ENCODE measurements at regions not wholly inside any gene's neighbourhood (a gene's known extent, or its start where the extent isn't known, plus 50 kb on each side); places are given as distances from the start of the nearest gene placed in this dataset.
A peak's percentile ranks its signal among the peaks of the same experiment; 100 is the strongest.

DNA sequence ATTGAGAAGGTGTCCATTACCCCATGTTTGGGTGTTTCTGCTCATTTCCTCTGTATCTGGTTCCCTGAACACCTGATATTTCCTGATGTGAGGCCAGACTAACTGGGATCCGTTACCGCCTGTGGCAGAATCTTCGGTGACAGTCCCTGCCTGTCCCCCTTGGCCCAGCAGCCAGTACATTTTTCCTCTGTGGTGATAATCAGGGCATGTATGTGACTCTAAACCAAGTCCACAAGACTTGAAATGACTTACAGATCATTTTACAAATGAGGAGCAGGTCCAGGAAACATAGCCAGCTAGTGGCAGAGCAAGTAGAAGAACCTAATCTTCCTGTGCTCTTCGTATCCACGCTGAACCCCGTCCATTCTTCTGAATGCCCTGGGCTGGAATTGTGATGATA lies 143.5 kb upstream of the IPO9 start:
- DNase-seq (ENCODE audit: low read depth, low spot score): no peak

DNA sequence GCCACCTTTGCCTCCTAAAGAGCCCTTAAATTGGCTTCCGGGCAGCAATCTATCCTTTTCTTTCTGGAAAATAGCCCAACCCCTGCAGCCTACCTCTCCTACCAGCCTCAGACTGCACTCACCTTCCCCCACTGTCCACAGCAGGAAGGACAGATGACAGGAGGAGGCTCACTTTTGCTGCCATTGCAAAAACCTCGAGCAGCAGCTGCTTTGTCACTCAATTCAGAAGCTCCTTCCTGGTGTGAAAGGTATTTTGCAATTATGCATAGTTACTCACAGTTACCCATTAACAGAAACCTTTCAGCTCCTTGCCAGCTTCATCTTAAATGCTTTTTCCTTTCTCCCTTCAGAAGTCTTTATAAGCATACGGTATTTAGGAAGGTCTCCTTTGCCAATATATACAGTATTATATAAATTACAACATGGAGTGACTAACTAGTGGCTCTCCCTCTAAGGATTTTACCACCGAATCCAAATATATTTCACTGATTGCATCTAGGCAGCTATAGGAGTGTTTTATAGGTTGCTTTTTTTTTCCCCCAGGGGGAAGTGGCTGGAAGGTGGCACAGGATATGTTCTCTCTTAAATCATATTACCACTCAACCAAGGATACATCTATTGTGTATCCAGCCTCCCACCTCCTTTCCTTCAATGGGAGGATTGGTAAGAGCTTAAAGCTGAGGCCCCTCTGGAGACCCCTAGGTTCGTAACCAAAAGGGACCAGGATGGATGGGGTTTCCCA lies 142.1 kb upstream of the IPO9 start:
- no peak for DNase-seq (ENCODE audit: low read depth, low spot score)

DNA sequence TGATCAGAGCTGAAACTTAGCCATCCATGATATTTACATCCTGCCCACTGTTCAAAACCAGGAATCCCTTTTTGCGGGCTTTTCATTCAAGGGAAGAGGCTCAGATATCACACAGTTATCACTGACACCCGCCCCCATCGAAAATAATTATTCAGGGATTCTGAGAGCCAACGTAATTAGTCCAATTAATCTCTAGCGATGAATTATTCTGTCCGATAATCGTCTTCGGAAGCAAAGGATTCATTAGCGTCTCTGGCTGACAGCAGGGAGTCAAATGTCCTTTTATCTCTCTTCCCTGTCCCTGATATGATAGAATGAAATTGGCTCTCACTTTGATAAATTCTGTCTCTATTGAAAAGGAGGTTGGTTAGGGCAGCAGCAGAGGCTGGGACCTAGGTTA lies 140.4 kb upstream of the IPO9 start:
- DNase-seq (ENCODE audit: low read depth, low spot score): no peak

DNA sequence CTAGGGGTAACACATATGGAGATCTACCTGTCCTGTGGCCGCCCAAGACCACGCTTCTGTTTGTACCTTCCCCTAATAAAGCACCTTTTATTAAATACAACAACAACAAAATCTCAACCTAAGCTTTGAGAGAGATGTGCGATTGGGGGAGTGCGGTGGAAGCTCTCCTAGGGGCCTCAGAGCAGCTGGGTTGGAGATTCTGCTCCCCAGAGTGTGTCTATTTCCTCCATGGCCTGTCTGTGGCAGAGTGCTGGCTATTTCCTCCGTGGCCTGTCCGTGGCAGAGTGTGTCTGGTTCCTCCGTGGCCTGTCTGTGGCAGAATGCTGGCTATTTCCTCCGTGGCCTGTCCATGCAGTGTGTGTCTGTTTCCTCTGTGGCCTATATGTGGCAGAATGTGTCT lies 139.3 kb upstream of the IPO9 start:
- no peak for DNase-seq (ENCODE audit: low read depth, low spot score)

DNA sequence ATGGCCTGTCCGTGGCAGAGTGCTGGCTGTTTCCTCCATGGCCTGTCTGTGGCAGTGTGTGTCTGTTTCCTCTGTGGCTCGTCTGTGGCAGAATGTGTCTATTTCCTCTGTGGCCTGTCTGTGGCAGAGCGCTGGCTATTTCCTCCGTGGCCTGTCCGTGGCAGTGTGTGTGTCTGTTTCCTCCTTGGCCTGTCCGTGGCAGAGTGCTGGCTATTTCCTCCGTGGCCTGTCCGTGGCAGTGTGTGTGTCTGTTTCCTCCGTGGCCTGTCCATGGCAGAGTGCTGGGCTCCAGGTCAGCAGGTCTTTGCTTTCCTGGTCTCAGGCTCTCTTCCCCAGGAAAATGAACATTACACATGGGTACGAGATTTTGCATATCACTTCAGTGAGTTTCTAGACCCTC lies 138.4 kb upstream of the IPO9 start:
- DNase-seq (ENCODE audit: low read depth, low spot score): no peak

DNA sequence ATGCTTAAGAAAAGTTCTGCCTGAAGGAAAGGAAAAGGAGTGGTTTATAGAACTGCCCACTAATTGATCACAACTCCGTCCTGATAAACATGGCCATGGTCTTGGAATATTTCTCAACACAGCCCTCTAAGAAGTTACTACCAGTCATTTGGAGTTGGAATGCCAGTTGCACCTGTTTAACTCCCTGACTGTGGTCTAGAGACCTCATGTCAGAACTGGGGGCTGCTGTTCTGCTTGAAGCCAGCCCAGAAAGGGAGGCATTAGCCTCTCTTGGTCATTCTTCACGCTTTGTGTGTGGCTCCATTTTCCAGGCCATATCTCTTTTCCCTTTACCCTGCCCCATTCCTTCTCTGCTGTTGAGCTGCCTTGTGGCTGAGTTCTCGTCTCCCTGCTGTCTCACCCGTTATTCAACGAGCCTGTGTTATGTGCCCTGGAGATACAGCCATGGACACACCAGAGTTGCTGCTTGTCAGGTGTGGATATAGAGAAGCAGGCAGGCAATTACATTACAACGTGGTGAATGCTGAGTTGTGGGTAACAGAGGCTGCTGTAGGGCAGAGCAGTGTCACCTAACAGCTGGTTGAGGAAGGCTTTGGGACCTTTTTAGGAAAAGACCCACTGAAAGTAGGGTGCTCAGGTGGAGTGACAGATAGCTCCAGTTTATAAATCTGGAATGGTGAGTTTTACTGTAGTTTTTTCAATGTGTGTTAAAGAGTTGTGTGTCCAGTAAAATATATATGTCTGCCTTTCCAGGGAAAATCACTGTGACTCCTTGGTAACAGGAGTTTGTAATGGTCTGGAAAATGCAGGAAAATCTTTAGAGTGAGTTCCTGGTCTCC lies 137.0 kb upstream of the IPO9 start:
- DNase-seq (ENCODE audit: low read depth, low spot score): no peak

DNA sequence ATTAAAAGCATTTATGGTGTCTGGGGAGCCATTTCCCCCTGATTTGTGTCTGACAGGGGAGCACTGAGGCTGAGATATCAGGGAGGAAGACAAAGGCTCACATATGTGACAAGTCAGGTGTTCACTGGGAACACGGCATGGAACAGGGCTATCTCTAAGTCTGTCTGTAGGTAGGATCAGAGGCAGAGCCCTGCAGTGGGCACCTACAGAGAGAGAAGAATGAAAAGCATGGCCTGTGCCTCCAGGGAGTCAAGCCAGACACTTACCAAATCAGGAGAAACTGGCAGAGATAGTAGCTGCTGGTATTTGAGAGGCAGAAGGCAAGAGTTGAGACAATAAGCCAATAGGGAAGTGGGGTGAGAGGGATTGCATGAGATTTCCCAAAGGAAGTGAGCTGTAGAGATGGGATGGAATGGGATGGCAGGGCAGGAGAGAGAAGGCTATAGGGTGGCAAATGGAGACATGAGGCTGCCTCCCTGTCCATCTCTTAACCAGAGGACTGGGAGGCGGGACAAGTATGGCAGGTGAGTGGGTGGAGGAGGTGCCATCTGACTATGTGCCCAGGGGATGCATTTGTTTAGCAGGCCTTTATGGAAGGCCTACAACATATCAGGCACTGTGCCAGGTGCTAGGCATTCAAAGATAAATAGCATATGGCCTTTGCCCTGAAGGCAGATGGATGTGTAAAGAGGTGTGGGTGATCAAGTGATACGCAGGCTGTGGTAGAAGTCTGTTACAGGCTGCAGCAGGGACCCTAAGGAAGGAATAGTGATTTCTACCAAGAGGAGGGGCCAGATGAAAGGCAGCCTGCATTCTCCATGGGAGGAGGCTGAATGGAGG lies 136.2 kb upstream of the IPO9 start:
- DNase-seq (ENCODE audit: low read depth, low spot score): no peak

DNA sequence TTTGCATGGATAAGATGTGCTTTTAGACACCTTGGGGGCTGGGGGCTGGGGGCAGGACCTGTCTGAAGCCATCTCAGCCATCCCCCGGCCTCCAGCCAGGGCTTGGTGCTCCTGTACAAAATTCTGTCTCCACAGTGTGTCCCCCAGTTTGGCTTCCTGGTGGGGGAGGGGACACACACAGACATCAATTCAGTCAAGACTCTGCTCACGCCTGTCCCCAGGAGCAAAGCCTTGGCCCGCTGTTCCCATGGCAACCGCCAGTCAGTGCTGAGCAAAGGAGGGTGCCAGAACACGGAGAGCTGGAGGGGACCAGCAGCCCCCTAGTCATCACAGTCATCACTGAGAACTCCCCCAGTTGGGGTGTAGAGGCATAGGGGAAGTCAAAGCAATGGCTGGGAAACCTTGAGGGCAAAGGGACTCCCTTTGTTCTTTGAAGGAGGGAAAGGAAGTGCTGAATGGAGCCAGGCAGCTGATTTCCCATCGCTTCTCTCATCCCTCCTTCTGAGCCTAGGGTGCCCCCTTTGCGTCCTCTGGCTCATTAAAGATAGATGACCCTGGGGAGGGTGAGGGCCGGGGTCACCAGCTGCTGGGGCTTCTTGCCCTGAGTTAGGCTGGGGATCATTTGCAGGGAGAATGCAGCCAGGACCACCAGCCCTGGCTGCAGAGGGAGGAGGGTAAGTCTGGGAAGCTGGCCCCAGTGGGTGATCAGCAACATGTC lies 134.9 kb upstream of the IPO9 start:
- no peak for DNase-seq (ENCODE audit: low read depth, low spot score)

DNA sequence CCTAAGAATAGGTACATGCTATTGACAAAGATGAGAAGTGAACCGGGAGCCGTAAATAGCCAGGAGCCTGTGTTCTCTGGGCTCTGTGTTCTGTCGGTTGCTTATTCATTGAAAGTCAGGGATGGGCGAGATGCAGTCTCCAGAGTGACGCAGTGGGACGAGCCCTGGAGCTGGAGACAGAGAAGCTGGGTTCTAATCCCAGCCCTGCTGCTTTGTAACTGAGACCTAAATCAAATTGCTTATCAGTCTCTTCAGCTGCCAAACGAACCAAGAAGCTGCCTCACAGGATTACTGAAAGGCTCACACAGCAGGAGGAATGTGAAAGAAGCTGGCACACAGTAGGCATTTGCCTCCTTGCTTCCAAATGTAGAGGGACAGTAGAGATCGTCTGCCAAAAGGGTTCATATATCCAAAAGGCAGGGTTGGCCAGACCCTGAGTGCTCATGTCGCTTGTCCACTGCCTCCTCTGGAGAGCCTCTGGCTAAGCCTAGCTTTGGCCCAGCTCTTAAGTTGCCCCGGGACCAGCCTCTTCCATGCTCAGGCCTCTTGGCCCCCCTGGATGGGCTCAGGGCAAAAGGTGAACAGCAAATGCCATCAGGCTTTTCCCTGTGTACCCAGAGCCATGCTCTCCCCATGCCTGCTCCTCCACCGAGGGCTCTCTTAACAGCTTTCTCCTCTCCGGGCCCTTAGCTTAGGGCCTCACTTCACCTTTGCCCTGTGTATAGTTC lies 134.2 kb upstream of the IPO9 start:
- DNase-seq (ENCODE audit: low read depth, low spot score): no peak

DNA sequence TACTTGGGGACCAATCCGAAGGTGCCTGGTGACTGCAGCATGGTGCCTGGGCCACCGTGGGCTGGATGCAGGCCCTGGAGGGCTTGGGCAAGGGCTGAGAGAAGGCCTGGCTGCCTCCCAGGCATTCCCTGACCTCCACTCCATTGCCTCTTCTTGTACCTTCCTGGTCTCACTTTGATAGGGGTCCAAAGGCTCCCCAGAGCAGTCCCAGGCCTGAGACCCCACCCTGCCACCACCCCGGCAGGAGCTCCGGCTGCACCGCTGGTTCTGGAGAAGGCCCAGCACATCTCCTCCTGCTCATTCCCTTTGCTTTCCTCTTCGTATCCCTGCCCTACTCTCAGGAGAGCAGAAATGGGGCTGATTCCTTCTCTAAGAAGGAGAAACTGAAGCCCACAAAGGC lies 133.3 kb upstream of the IPO9 start:
- DNase-seq (ENCODE audit: low read depth, low spot score): no peak

DNA sequence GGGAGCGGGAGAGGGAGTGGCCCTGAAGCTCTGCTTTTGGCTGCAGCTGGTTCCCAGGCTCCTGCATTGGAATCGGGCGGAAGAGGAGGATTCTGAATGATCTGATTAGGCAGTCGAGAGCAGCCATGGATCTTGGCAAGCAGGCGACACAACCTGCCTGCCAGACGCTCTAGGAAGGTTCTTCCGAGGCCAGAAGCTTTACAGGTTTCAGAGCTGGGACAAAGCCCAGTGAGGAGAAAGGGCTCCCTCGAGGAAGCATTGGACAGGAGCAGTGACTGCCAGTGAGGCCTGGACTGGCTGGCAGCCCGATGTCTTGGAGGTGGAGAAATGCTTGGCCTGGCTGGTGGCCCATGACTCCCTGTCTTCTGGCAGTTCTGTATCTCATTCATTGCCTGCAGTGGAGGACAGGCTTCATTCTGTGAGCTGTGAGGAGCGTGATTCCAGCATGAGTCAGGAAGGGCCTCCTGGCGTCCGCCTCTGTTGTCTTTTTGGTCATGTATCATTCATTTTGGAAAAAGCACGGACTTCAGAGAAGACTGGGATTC lies 132.7 kb upstream of the IPO9 start:
- DNase-seq (ENCODE audit: low read depth, low spot score): peak; percentile 33

DNA sequence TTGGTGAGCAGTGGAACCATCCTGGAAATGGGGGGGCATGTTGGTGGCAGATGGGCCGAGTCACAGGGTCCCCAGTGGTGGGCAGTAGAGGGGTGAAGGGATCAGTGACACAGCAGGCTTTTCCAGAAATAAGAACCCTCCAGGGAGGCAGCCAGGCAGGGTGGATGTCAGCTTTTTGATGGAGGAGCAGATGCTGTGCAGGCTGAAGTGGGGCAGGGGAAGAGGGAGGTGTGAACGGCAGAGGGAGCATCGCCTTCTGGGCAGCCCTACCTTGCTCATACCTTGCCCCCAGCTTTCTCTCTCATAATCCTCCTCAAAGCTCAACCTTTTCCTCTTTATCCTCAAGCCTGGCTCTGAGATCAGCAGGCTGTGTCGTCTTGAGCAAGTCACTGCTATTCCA lies 131.8 kb upstream of the IPO9 start:
- DNase-seq (ENCODE audit: low read depth, low spot score): no peak

DNA sequence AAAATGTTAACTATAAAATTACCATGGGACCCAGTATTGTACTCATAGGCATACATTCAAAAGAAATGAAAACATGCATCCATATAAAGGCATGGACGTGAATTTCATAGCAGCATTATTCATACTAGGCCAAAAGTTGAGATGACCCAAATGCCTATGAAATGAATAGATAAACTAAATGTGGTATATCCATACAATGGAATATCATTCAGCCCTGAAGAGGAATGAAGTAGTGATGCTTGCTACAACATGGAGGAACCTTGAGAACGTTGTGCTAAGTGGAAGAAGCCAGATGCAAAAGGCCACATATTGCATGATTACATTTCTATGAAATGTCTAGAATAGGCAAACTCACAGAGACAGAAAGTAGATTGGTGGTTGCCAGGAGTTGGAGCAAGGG lies 127.1 kb upstream of the IPO9 start:
- no peak for DNase-seq (ENCODE audit: low read depth, low spot score)

DNA sequence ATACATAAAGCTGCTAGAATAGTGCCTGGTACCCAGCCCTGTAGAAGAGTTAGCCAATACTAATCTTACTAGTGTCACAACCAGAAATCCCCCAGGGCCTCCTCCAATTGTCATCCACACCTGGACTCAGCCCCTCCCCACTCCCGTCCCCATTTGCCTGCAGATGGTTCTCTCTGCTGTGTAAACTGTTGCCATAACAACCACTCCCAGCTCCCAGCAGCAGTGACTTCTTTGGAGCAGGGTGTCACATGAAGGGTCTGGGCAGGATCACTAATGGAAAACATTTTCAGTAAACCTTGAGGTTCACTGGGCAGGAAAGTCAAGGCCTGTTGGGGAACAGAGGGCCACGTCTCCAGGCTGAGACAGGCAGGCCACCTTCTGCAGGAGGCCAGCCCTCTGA lies 126.0 kb upstream of the IPO9 start:
- DNase-seq (ENCODE audit: low read depth, low spot score): no peak

DNA sequence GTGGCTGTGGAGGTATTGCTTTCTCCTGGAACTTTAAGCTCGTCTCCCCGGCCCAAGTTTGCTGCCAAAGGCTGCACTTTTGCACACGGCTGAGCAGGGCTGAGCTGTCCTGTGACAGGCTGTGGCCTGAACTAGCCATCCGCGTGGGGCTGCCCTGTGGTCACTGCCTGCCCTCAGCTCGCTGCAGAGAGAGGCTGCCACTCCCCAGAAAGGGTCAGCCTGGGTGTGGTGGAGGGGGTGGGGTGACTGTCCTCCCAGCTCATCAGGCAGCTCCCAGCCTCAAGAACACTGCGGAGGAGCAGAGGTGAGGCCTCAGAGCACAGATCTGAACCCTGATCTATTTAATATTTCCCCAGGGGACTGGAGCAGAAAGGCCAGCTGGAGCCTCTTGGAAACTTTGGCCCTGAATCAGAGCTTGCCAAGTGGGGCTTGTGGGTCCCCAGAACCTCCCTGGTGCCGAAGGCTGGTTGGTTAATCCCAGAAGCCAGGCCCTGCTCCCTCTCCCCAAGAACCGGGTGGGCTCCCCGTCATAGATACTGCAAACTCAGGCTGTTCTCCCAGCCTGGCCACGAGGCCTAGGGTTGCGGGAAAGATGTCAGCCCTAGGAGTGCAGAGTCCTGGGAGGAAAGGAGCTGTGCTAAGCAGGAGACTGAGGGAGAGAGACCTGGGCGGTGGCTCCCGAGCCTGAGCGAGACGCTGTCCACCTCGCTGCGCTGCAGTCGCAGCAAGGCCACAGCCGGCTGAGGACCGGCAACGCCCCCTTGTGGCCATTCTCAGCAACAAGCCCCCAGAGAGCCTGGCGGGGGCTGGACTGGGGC lies 125.1 kb upstream of the IPO9 start:
- peak; percentile 36 for DNase-seq (ENCODE audit: low read depth, low spot score)

DNA sequence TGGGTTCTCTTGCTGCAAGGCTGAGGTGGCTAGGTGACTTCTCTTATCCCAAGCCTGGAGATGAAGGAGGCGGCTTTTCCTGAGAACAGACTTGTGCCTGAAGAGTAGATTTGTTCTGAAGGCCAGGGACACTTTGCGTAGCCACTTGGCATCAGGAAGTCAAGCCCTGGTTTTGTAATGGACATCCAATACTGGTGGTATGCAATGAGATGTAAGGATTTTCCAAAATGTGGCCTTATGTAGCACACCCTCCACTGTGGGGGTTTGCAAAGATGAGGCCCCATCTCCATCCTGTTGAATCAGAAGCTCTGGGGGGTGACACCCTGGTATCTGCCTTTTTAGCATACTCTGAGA lies 124.5 kb upstream of the IPO9 start:
- no peak for DNase-seq (ENCODE audit: low read depth, low spot score)

DNA sequence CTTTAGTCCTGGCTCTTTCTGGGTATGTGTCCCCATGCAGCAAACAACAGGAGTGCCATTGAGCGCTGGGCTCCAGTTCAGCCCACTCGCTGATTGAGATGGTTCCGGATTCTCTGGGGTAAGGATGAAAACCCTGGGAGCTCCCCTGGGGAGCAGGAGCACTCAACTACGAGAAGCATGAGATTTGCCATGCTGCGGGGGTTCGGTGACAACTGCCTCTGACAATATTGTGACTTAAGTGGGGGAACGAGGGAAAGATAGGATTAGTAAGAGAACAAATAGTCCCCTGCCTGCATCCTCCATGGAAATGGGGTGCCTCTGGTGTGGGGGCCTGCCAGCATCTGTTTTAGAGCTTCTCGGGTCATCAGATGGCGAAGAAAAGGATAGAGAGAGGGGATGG lies 123.6 kb upstream of the IPO9 start:
- no peak for DNase-seq (ENCODE audit: low read depth, low spot score)

DNA sequence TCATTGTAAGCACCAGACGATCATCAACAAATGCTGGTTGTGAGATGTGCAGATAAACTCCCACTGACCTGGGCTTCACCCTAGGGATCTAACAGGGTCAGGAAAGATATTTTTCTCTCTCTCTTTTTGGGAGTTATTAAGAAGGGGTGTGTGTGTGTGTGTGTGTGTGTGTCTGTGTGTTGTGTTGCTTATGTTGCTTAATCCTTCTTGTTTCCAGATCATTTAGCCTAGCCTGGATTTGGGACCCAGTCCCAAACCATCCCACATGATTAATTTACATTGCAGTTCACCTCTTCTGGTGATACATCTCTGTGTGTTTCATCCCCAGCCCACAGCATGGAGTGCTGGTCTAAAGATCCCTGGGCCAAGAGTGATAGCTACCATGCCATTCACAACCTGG lies 122.8 kb upstream of the IPO9 start:
- no peak for DNase-seq (ENCODE audit: low read depth, low spot score)

DNA sequence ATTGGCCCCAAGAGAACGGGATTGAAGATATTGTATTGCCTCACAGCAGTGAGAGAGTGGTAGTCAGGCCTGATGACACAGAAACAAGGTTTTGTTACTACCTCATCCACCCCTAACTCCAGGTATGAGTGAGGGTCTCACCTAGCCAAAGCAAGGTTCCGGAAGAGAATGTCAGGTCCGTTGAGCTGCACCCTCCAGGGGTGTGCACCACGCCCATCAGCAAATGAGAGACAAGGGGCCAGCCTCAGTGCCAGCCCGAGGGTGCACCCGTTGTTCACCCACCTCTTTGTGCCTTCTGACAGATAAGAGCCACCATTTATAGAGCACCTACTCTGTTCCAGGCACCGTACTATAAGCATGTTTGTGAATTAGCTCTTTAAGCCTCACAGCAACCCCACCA lies 121.9 kb upstream of the IPO9 start:
- no peak for DNase-seq (ENCODE audit: low read depth, low spot score)

DNA sequence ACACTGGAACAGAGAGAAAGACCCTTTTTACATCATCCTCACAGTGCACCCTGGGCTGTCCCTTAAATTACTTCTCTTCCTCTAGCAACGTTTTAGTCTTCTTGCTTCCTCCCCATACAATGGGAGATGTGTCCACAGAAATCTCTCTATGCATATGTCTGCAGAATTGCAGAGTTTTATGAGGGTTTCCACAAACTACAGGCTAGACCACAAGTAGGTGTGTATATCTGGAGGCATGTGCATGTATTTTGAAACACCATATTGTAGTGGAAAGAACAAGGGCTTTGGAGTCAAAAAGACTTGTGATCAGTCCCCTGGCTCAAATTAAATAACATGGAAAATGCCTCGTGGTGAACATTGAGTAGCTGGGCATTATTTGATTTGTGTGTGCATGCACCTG lies 121.3 kb upstream of the IPO9 start:
- no peak for DNase-seq (ENCODE audit: low read depth, low spot score)
